Activated T-helper 1 cell treated with anti-CD3 and anti-CD28 coated beads, Interleukin-12 subunit alpha, Interleukin-12 subunit beta, Interleukin-2, Interleukin-4 antibody, amounts not matched to agents 30 ng/mL and 10 ng/mL and 1 ng/mL, durations not matched to agents 14 hours and 24 hours and 36 hours (primary cell): ENCODE measurements at regions not wholly inside any gene's neighbourhood (a gene's known extent, or its start where the extent isn't known, plus 50 kb on each side); places are given as distances from the start of the nearest gene placed in this dataset.
"Not testable (repeated sequence)": the region's sequence is repeated elsewhere in the genome, so short reads cannot be mapped to it uniquely, and the experiment has no call there.

Experiments
- DNase-seq: peaks from one replicate; pipeline ENCODE4 v3.0.0; 2021; ENCODE audit warnings: low spot score
- H3K27ac Mint-ChIP-seq: one replicate; pipeline ENCODE4 v1.8.0; 2021; ENCODE audit warnings: mild to moderate bottlenecking, mixed read lengths
- H3K27me3 Mint-ChIP-seq: one replicate; pipeline ENCODE4 v1.8.0; 2022; ENCODE audit warnings: mild to moderate bottlenecking, moderate library complexity, mixed read lengths; ENCODE audit not compliant: insufficient read depth
- H3K36me3 Mint-ChIP-seq: one replicate; pipeline ENCODE4 v1.8.0; 2021; ENCODE audit warnings: low read depth, mixed read lengths
- H3K4me1 Mint-ChIP-seq: one replicate; pipeline ENCODE4 v1.8.0; 2021; ENCODE audit warnings: low read depth, mixed read lengths
- H3K4me3 Mint-ChIP-seq: one replicate; pipeline ENCODE4 v1.8.0; 2021; ENCODE audit warnings: mild to moderate bottlenecking, moderate library complexity, mixed read lengths
- H3K9me3 Mint-ChIP-seq: one replicate; pipeline ENCODE4 v1.8.0; 2021; ENCODE audit warnings: mixed read lengths
- intact Hi-C: fragments of 100-400 bp; cut with micrococcal nuclease; formaldehyde crosslinking; loops from one replicate; pipeline ENCODE4 v1.15.1; 2024

GRCh38 chr2:226295123-226295522, 504.5 kb downstream of the IRS1 start:
- no peak for DNase-seq
- Mint-ChIP-seq H3K4me1 (no peaks in the 10 kb centered on the region), H3K9me3 (peaks cover 16% of the 10 kb centered on the region), H3K27me3 (no peaks in the 10 kb centered on the region), H3K4me3 (no peak overlapping the region), H3K36me3 (no peaks in the 10 kb centered on the region), H3K27ac (no peak overlapping the region)
- intact Hi-C loops: no loop called here

DNA sequence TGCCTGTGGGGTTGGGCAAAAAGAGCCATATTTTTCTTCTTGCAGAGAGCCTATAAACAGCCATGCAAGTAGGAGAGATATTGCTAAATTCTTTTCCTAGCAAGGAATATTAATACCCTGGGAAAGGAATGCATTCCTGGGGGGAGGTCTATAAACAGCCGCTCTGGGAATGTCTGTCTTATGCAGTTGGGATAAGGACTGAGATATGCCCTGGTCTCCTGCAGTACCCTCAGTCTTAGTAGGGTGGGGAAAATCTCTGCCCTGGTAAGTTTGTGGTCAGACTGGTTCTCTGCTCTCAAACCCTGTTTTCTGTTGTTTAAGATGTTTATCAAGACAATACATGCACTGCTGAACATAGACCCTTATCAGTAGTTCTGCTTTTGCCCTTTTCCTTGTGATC, 508.3 kb downstream of the IRS1 start:
- DNase-seq, H3K27ac Mint-ChIP-seq, H3K36me3 Mint-ChIP-seq, H3K4me1 Mint-ChIP-seq, H3K27me3 Mint-ChIP-seq, H3K4me3 Mint-ChIP-seq, intact Hi-C loops: not testable (repeated sequence)
- peaks cover 16% of the 10 kb centered on the region for H3K9me3 Mint-ChIP-seq

- no peak overlapping the region for H3K4me3 Mint-ChIP-seq
- DNase-seq: no peak
- H3K9me3 Mint-ChIP-seq: peaks cover 6% of the 10 kb centered on the region
- H3K4me1 Mint-ChIP-seq: no peaks in the 10 kb centered on the region
- H3K27ac Mint-ChIP-seq: no peak overlapping the region
- no peaks in the 10 kb centered on the region for H3K36me3 Mint-ChIP-seq
- no peaks in the 10 kb centered on the region for H3K27me3 Mint-ChIP-seq
- intact Hi-C loops: no loop called here
Measured at GRCh38 chr2:226286916-226287315, 512.7 kb downstream of the IRS1 start.

- Mint-ChIP-seq H3K27ac (no peak overlapping the region), H3K27me3 (no peaks in the 10 kb centered on the region), H3K9me3 (no peaks in the 10 kb centered on the region), H3K4me3 (no peak overlapping the region), H3K36me3 (no peaks in the 10 kb centered on the region), H3K4me1 (no peaks in the 10 kb centered on the region)
- DNase-seq: no peak
- intact Hi-C loops: no loop called here
Measured at GRCh38 chr2:226283796-226284195, 515.8 kb downstream of the IRS1 start.

- Mint-ChIP-seq H3K4me3 (no peak overlapping the region), H3K9me3 (no peaks in the 10 kb centered on the region), H3K27me3 (no peaks in the 10 kb centered on the region), H3K36me3 (no peaks in the 10 kb centered on the region), H3K27ac (no peak overlapping the region), H3K4me1 (no peaks in the 10 kb centered on the region)
- intact Hi-C loops: no loop called here
- DNase-seq: no peak
Measured at GRCh38 chr2:226282151-226282550, 517.5 kb downstream of the IRS1 start.

DNA sequence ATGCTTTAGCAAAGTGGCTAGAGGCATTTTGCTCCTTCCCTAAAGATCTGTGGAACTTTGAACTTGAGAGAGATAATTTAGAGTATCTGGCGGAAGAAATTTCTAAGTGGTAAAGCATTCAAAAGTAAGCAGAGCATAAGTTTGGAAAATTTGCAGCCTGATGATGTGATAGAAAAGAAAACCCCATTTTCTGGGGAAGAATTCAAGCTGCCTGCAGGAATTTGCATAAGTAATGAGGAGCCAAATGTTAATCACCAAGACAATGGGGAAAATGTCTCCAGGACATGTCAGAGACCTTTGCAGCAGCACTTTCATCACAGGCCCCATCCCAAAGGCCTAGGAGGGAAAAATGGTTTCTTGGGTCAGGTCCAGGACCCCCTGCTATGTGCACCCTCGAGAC, 519.5 kb downstream of the IRS1 start:
- H3K36me3 Mint-ChIP-seq, H3K4me3 Mint-ChIP-seq, H3K27ac Mint-ChIP-seq, H3K9me3 Mint-ChIP-seq, DNase-seq, intact Hi-C loops, H3K4me1 Mint-ChIP-seq, H3K27me3 Mint-ChIP-seq: not testable (repeated sequence)

GRCh38 chr2:226275215-226275614, 524.4 kb downstream of the IRS1 start:
- H3K27me3 Mint-ChIP-seq: no peaks in the 10 kb centered on the region

GRCh38 chr2:226274143-226274542, 525.5 kb downstream of the IRS1 start:
- H3K27me3 Mint-ChIP-seq: no peaks in the 10 kb centered on the region
- H3K36me3 Mint-ChIP-seq: no peaks in the 10 kb centered on the region
- intact Hi-C loops: no loop called here
- H3K4me3 Mint-ChIP-seq: no peak overlapping the region
- no peaks in the 10 kb centered on the region for H3K9me3 Mint-ChIP-seq
- H3K4me1 Mint-ChIP-seq: no peaks in the 10 kb centered on the region
- DNase-seq: no peak
- H3K27ac Mint-ChIP-seq: no peak overlapping the region

More at GRCh38 chr2:226275215-226275614, 524.4 kb downstream of the IRS1 start:
- Mint-ChIP-seq H3K27ac (no peak overlapping the region), H3K4me3 (no peak overlapping the region), H3K9me3 (no peaks in the 10 kb centered on the region), H3K4me1 (no peaks in the 10 kb centered on the region), H3K36me3 (no peaks in the 10 kb centered on the region)
- intact Hi-C loops: no loop called here
- DNase-seq: no peak

- Mint-ChIP-seq H3K36me3 (no peaks in the 10 kb centered on the region), H3K9me3 (no peaks in the 10 kb centered on the region), H3K4me1 (no peaks in the 10 kb centered on the region), H3K27me3 (no peaks in the 10 kb centered on the region), H3K27ac (no peak overlapping the region), H3K4me3 (no peak overlapping the region)
- DNase-seq: no peak
- intact Hi-C loops: no loop called here
Measured at GRCh38 chr2:226273440-226273839, 526.2 kb downstream of the IRS1 start.

- intact Hi-C loops: no loop called here
- no peak for DNase-seq
- Mint-ChIP-seq H3K27me3 (no peaks in the 10 kb centered on the region), H3K9me3 (no peaks in the 10 kb centered on the region), H3K36me3 (no peaks in the 10 kb centered on the region), H3K4me3 (no peak overlapping the region), H3K4me1 (no peaks in the 10 kb centered on the region), H3K27ac (no peak overlapping the region)
Measured at GRCh38 chr2:226272435-226272834, 527.2 kb downstream of the IRS1 start.

DNA sequence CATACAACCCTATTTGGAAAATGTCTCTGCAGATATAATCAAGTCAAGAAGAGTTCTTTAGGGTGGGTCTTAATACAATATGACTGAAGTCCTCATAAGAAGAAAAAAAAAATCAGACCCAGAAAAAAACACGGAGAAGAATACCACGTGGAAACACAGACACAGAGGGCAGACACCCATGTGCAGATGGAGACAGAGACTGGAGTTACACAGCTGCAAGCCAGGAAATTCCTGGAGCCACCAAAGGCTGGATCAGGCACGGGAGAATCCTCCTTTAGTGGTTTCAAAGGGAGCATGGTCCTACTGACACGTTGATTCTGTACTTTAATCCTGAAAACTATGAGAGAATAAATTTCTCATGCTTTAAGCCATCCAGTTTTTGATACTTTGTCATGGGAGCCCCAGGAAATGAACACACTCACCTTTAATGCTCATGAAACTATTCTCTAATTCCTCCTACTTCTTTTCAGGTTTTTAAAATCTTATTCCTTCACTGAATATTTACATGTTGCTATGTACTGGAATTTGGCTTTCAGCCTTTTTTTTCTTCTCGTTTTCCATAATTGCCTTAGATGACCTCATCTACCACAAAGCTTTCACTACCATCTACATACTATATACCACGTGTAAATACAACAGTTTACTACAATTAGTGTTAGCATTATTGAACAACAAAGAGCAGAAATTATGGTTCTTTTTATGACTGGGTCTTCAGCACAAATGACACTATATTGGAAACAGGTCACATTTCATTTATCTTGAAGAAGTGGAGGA, 529.1 kb downstream of the IRS1 start:
- intact Hi-C loops: no loop called here
- DNase-seq: no peak

DNA sequence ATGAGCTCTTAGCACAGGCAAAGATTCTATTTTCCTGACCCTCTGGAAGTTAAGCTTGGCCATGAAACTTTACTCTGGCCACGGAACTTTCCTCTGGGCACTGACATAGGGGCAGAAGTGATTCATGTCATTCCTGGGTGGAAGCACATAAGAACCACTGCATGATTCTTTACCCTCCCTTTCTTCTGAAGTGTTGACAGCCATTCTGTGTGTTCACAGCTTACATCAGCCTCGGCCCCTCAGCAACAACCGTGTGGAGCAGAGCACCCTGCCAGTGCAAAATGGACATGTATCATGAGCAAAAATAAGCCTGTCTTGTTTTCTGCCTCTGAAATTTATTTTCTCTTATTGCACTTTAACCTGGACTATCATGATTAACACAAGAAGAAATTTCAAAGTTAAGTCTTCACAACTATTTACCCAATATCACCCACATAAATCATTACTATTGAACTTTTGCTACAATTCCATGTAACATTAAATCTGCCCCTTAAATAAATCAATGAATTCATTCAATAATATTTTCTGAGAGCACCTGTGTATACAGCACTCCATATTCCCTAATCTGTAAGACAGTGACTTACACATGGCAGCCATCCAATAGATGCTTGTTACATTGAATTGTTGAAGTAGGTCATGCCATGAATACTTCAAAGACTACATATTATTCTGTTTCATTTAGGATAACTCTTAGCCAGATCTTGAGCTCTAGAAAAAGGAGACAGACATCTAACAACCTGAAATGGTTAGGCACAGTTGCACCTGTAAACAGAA, 531.9 kb downstream of the IRS1 start:
- Mint-ChIP-seq H3K4me1 (no peaks in the 10 kb centered on the region), H3K9me3 (no peaks in the 10 kb centered on the region), H3K36me3 (no peaks in the 10 kb centered on the region), H3K27ac (no peak overlapping the region), H3K27me3 (no peaks in the 10 kb centered on the region), H3K4me3 (no peak overlapping the region)
- no peak for DNase-seq
- intact Hi-C loops: no loop called here

More for the DNA sequence above, 529.1 kb downstream of the IRS1 start:
- Mint-ChIP-seq H3K27ac (no peak overlapping the region), H3K9me3 (no peaks in the 10 kb centered on the region), H3K4me1 (no peaks in the 10 kb centered on the region), H3K4me3 (no peak overlapping the region), H3K27me3 (no peaks in the 10 kb centered on the region), H3K36me3 (no peaks in the 10 kb centered on the region)

DNA sequence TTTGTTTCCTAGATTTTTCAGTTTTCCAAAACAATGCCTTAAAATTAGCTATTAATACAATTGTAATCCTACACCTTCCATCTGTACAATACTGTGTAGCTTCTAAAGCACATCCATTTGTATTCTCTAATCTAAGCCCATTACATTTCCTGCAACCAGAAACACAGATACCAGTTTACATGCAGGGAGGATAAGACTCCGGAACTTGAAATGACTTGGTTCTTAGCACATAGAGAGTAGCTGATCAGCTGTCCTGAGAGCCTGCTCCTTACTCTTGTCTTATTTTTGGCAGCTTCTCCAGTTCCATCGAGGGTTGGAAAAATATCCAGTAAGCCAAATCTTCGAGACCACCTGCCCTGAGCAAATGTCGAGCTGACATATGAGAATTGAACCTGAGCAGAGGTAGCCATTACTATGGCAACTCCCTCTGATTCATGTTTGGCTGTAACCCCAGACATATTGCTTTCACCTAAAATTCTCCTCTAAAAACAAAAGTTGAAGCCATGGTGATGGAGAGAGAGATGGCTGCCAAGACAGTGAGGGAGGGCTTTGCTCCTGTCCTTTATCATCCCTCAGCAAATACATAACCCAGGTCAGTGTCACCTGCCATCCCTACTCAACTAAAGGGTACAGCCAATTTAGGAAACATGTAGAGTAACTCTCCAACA, 542.8 kb downstream of the IRS1 start:
- no peak overlapping the region for H3K27ac Mint-ChIP-seq
- DNase-seq: no peak
- H3K27me3 Mint-ChIP-seq: no peaks in the 10 kb centered on the region
- H3K4me1 Mint-ChIP-seq: no peaks in the 10 kb centered on the region
- intact Hi-C loops: no loop called here
- no peak overlapping the region for H3K4me3 Mint-ChIP-seq
- no peaks in the 10 kb centered on the region for H3K36me3 Mint-ChIP-seq
- no peaks in the 10 kb centered on the region for H3K9me3 Mint-ChIP-seq
